CD14-positive monocyte (primary cell): ENCODE measurements at regions not wholly inside any gene's neighbourhood (a gene's known extent, or its start where the extent isn't known, plus 50 kb on each side); places are given as distances from the start of the nearest gene placed in this dataset.

ENCODE experiments used
- DNase-seq, 3 donors: peaks; one replicate each; pipeline ENCODE4 v3.0.0-alpha.2; 2011 to 2022
- H2AFZ ChIP-seq: 2 replicates; pipeline ENCODE4 v1.6.0; 2012; ENCODE audit warnings: mild to moderate bottlenecking, low read depth, low read length, inconsistent platforms; ENCODE audit not compliant: insufficient read depth, poor library complexity, severe bottlenecking
- H3K27ac ChIP-seq, 2 donors: 1 replicate in 1 of 2; 2 replicates in 1 of 2; pipeline ENCODE4 v1.5.1; 2012 to 2013; ENCODE audit warnings: low read length in 2 of 2, control low read depth in 1 of 2, inconsistent platforms in 1 of 2, low read depth in 1 of 2, mild to moderate bottlenecking in 1 of 2
- H3K27me3 ChIP-seq, 2 donors: one replicate each; pipeline versions ENCODE4 v1.6.0 to v1.6.1; 2011 to 2013; ENCODE audit warnings: low read length in 2 of 2; ENCODE audit not compliant: control insufficient read depth in 2 of 2, insufficient read depth in 2 of 2
- H3K36me3 ChIP-seq, 2 donors: replicated peaks in 1 of 2; 1 replicate in 1 of 2; 2 replicates in 1 of 2; pipeline versions ENCODE4 v1.5.1 to v1.6.1; 2012 to 2013; ENCODE audit warnings: low read length in 2 of 2, control low read depth in 1 of 2, inconsistent platforms in 1 of 2, mild to moderate bottlenecking in 1 of 2; ENCODE audit not compliant: insufficient read depth in 2 of 2, control insufficient read depth in 1 of 2
- H3K4me1 ChIP-seq, 2 donors: 1 replicate in 1 of 2; 2 replicates in 1 of 2; pipeline versions ENCODE4 v1.5.1 to v1.6.1; 2012 to 2013; ENCODE audit warnings: low read length in 2 of 2, control low read depth in 1 of 2, inconsistent platforms in 1 of 2, mild to moderate bottlenecking in 1 of 2, moderate library complexity in 1 of 2; ENCODE audit not compliant: insufficient read depth in 2 of 2, control insufficient read depth in 1 of 2
- H3K4me2 ChIP-seq: replicated peaks from 2 replicates; pipeline ENCODE3; 2012; ENCODE audit warnings: low read length, moderate library complexity, mild to moderate bottlenecking; ENCODE audit not compliant: poor library complexity, severe bottlenecking; ENCODE audit errors: extremely low read depth
- H3K4me3 ChIP-seq, 3 experiments: fragments of 200-600 bp in 1 of 3; sonication (generic) in 1 of 3; replicated peaks in 1 of 3; 1 replicate in 2 of 3; 2 replicates in 1 of 3; pipeline ENCODE4 v1.5.1; 2011 to 2013; ENCODE audit warnings: low read length in 3 of 3, mild to moderate bottlenecking in 3 of 3, control low read depth in 2 of 3, low read depth in 2 of 3, inconsistent platforms in 1 of 3, moderate library complexity in 1 of 3
- H3K79me2 ChIP-seq: 2 replicates; pipeline ENCODE4 v1.6.0; 2012; ENCODE audit warnings: mild to moderate bottlenecking, control low read depth, inconsistent platforms, low read length, moderate library complexity; ENCODE audit not compliant: insufficient read depth
- H3K9ac ChIP-seq: 2 replicates; pipeline ENCODE4 v1.6.0; 2017; ENCODE audit warnings: low read length, mild to moderate bottlenecking; ENCODE audit not compliant: insufficient read depth, poor library complexity, severe bottlenecking
- H3K9me3 ChIP-seq, 2 donors: replicated peaks in 1 of 2; 1 replicate in 1 of 2; 2 replicates in 1 of 2; pipeline versions ENCODE4 v1.5.1 to v1.6.1; 2012 to 2013; ENCODE audit warnings: low read length in 2 of 2, control low read depth in 1 of 2; ENCODE audit not compliant: control insufficient read depth in 1 of 2, insufficient read depth in 1 of 2
- H4K20me1 ChIP-seq: 2 replicates; pipeline ENCODE4 v1.6.0; 2012; ENCODE audit warnings: mild to moderate bottlenecking, low read length, control low read depth, moderate library complexity; ENCODE audit not compliant: insufficient read depth
- H3K27ac Mint-ChIP-seq, 7 donors: one replicate each; pipeline ENCODE4 v1.8.0; 2020; ENCODE audit warnings: mild to moderate bottlenecking in 7 of 7, mixed read lengths in 7 of 7, moderate library complexity in 6 of 7, inconsistent platforms in 2 of 7
- H3K27me3 Mint-ChIP-seq, 3 donors: one replicate each; pipeline ENCODE4 v1.8.0; 2021 to 2022; ENCODE audit warnings: low read depth in 3 of 3, mild to moderate bottlenecking in 3 of 3, mixed read lengths in 3 of 3, moderate library complexity in 3 of 3, inconsistent platforms in 1 of 3
- H3K36me3 Mint-ChIP-seq, 2 donors: one replicate each; pipeline ENCODE4 v1.8.0; 2020; ENCODE audit warnings: mixed read lengths in 2 of 2, inconsistent platforms in 1 of 2, mild to moderate bottlenecking in 1 of 2
- H3K4me1 Mint-ChIP-seq: one replicate; pipeline ENCODE4 v1.8.0; 2020; ENCODE audit warnings: mild to moderate bottlenecking, mixed read lengths
- H3K4me3 Mint-ChIP-seq, 2 donors: one replicate each; pipeline ENCODE4 v1.8.0; 2020; ENCODE audit warnings: mild to moderate bottlenecking in 2 of 2, mixed read lengths in 2 of 2, moderate library complexity in 1 of 2
- H3K9me3 Mint-ChIP-seq, 7 donors: one replicate each; pipeline ENCODE4 v1.8.0; 2020 to 2022; ENCODE audit warnings: mixed read lengths in 7 of 7, mild to moderate bottlenecking in 6 of 7, moderate library complexity in 6 of 7, inconsistent platforms in 2 of 7
- CTCF ChIP-seq: fragments of 200-600 bp; IDR thresholded peaks from one replicate; pipeline ENCODE4 v1.8.0; 2022; ENCODE audit warnings: antibody characterized with exemption, mild to moderate bottlenecking
- WGBS: methylation state at CpG from one replicate; pipeline ENCODE4 v1.1.5; 2013; ENCODE audit warnings: missing lambda C conversion rate; ENCODE audit not compliant: insufficient coverage; 5-methylcytosine and 5-hydroxymethylcytosine counted together
- intact Hi-C, 2 donors: fragments of 100-400 bp; cut with micrococcal nuclease; formaldehyde crosslinking; loops; one replicate each; pipeline versions ENCODE4 v1.15.0 to v1.15.1; 2023

- TF ChIP-seq CTCF, result no peak
- Histone ChIP-seq H3K36me3 (no peaks in the 10 kb centered on the region), H3K9me3 (no peaks in the 10 kb centered on the region), H3K27ac (no peak overlapping the region), H3K79me2 (no peaks in the 10 kb centered on the region), H3K9ac (no peak overlapping the region), H3K4me1 (no peaks in the 10 kb centered on the region), H3K4me2 (no peak overlapping the region), H3K4me3 (no peak overlapping the region), H3K27me3 (no peaks in the 10 kb centered on the region), H4K20me1 (no peaks in the 10 kb centered on the region), H2AFZ (no peak overlapping the region)
- H3K27ac Mint-ChIP-seq, result no peak overlapping the region
- intact Hi-C loops, result no loop called here
- H3K9me3 Mint-ChIP-seq, result peaks cover 0 to 4% (median 2%) of the 10 kb centered on the region in 7 donors
- H3K36me3 Mint-ChIP-seq, result no peaks in the 10 kb centered on the region
- no peak overlapping the region for H3K4me3 Mint-ChIP-seq
- H3K4me1 Mint-ChIP-seq, result no peaks in the 10 kb centered on the region
- no peaks in the 10 kb centered on the region for H3K27me3 Mint-ChIP-seq
- DNase-seq, result no peak
These were observed 115.3 kb upstream of the SLC35G4 start for GRCh38 chr18:11494107-11494506.

GRCh38 chr18:11489266-11489899 is 120.0 kb upstream of the SLC35G4 start:
- WGBS, result 95% methylated on average over 4 of the region's 4 CpGs
- H3K9me3 ChIP-seq, result no peaks in the 10 kb centered on the region
- H4K20me1 ChIP-seq, result no peaks in the 10 kb centered on the region
- no peak overlapping the region for H3K4me2 ChIP-seq
- no peak overlapping the region for H3K27ac Mint-ChIP-seq
- H3K4me1 Mint-ChIP-seq, result no peaks in the 10 kb centered on the region
- H3K79me2 ChIP-seq, result no peaks in the 10 kb centered on the region
- no peak overlapping the region for H3K4me3 ChIP-seq
- peaks cover 0 to 2% (median 0%) of the 10 kb centered on the region in 3 donors for H3K27me3 Mint-ChIP-seq
- no peak overlapping the region for H3K27ac ChIP-seq
- peaks cover 0 to 6% (median 4%) of the 10 kb centered on the region in 7 donors for H3K9me3 Mint-ChIP-seq
- DNase-seq, result no peak
- no peaks in the 10 kb centered on the region for H3K36me3 Mint-ChIP-seq
- intact Hi-C loops, result no loop called here
- no peak overlapping the region for H2AFZ ChIP-seq
- TF ChIP-seq CTCF, result no peak
- no peak overlapping the region for H3K9ac ChIP-seq
- no peaks in the 10 kb centered on the region for H3K36me3 ChIP-seq
- H3K27me3 ChIP-seq, result no peaks in the 10 kb centered on the region
- no peaks in the 10 kb centered on the region for H3K4me1 ChIP-seq
- H3K4me3 Mint-ChIP-seq, result no peak overlapping the region
